HEK293T (cell line): ENCODE measurements at regions not wholly inside any gene's neighbourhood (a gene's known extent, or its start where the extent isn't known, plus 50 kb on each side); places are given as distances from the start of the nearest gene placed in this dataset.

ENCODE experiments used
- CTCF ChIA-PET: fragments of 350-600 bp; formaldehyde crosslinking; extraction: SDS; loops from one replicate; lab custom pipeline; 2021; ENCODE audit warnings: antibody characterized with exemption, inconsistent platforms; lab: Yijun Ruan, JAX
- POLR2A ChIA-PET: fragments of 350-600 bp; formaldehyde crosslinking; extraction: SDS; loops from one replicate; lab custom pipeline; 2020; ENCODE audit warnings: antibody characterized with exemption, inconsistent platforms; lab: Yijun Ruan, JAX
- DNase-seq: peaks from one replicate; pipeline ENCODE4 v3.0.0; 2012; ENCODE audit warnings: mixed read lengths; ENCODE audit errors: extremely low spot score
- ARNT ChIP-seq: fragments of 450-650 bp; IDR thresholded peaks from 2 replicates; pipeline ENCODE4 v1.6.1; 2017; ENCODE audit warnings: mild to moderate bottlenecking
- BHLHE40 ChIP-seq: fragments of 450-650 bp; IDR thresholded peaks from 2 replicates; pipeline ENCODE4 v1.6.1; 2016; ENCODE audit warnings: mild to moderate bottlenecking, moderate library complexity, borderline replicate concordance
- CTBP1 ChIP-seq: fragments of 450-650 bp; IDR thresholded peaks from 2 replicates; pipeline ENCODE4 v1.6.1; 2016; ENCODE audit warnings: borderline replicate concordance
- ELF4 ChIP-seq: fragments of 450-650 bp; IDR thresholded peaks from 2 replicates; pipeline ENCODE4 v1.6.1; 2017; ENCODE audit warnings: antibody characterized with exemption
- FOXA1 ChIP-seq: fragments of 450-650 bp; IDR thresholded peaks from 2 replicates; pipeline ENCODE4 v1.6.1; 2016; ENCODE audit warnings: mild to moderate bottlenecking
- FOXK2 ChIP-seq: fragments of 450-650 bp; IDR thresholded peaks from 2 replicates; pipeline ENCODE4 v1.6.1; 2016; ENCODE audit warnings: mild to moderate bottlenecking
- FOXM1 ChIP-seq: fragments of 450-650 bp; IDR thresholded peaks from 2 replicates; pipeline ENCODE4 v1.6.1; 2017; ENCODE audit warnings: mild to moderate bottlenecking, borderline replicate concordance
- HDGF ChIP-seq: fragments of 450-650 bp; IDR thresholded peaks from 2 replicates; pipeline ENCODE4 v1.6.1; 2017; ENCODE audit warnings: antibody characterized with exemption, borderline replicate concordance
- L3MBTL2 ChIP-seq: fragments of 450-650 bp; conservative IDR thresholded peaks from 2 replicates; pipeline ENCODE4 v1.6.1; 2016; ENCODE audit warnings: mild to moderate bottlenecking
- LEF1 ChIP-seq: fragments of 450-650 bp; IDR thresholded peaks from 2 replicates; pipeline ENCODE4 v1.6.1; 2017; ENCODE audit warnings: mild to moderate bottlenecking, borderline replicate concordance
- NFRKB ChIP-seq: fragments of 450-650 bp; IDR thresholded peaks from 2 replicates; pipeline ENCODE4 v1.6.1; 2016; ENCODE audit warnings: mild to moderate bottlenecking, moderate library complexity
- SP1 ChIP-seq: fragments of 450-650 bp; IDR thresholded peaks from 2 replicates; pipeline ENCODE4 v1.6.1; 2017
- SUZ12 ChIP-seq: fragments of 450-650 bp; IDR thresholded peaks from 2 replicates; pipeline ENCODE4 v1.6.1; 2016; ENCODE audit warnings: mild to moderate bottlenecking
- TARDBP ChIP-seq: fragments of 450-650 bp; IDR thresholded peaks from 2 replicates; pipeline ENCODE4 v1.6.1; 2016
- ZNF384 ChIP-seq: fragments of 450-650 bp; IDR thresholded peaks from 2 replicates; pipeline ENCODE4 v1.6.1; 2016
- TF ChIP-seq, protein P1 (sequence below): fragments of 450-650 bp; IDR thresholded peaks from 2 replicates; pipeline ENCODE4 v1.6.1; 2016

DNA sequence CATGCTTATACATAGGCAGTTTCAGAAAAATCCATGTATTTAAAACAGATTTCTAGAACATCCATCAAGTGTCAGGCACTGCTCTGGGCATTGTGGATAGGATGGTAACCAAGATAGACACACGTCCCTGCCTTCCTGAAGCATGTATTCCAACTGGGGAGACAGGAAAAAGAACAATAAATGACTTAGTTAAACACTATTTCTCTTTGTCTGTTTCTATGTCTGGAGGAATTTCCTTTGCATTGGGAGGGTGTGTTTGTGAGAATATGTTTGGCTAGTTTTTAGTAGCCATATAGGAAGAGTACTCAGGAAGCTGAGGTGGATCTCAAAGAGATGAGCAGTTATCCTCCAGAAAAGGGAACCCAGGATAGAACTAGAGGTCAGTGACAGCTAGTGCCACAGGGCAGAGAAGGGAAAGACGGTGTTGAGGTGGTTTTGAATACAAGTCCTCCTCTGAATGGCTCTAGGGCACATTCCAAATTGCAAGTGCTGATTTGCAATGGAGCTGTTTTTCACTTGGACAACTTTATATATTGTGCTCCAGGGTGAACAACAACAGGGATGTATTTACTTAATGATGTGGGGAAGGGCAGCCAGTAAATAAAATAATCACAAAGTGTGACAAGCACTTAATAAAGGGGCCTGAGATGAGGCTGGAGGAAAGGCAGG, 144.7 kb upstream of the SHB start:
- no peak for TF ChIP-seq FOXA1
- DNase-seq = no peak
- CTCF ChIA-PET = no interaction called here
- POLR2A ChIA-PET = no interaction called here

DNA sequence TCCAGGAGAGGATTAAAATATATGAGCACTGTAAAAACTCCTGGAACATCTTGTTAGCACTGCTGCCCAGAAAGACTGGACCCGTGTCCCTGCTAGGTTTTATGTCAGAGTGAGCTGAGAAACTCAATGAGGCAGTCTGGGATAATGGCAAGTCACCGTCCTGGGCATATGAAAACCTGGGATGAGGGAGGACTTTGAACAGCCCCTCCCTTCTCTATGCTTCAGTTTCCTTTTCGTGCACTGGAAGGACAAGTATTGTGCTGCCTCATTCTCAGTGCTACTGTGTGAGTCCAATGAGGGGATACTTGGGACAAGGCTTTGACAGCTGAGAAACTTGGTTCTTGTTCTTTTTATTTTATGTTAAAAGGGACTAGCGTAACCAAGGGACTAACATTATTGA, 143.0 kb upstream of the SHB start:
- ChIA-PET POLR2A (no interaction called here), CTCF (no interaction called here)
- no peak for TF ChIP-seq FOXM1
- TF ChIP-seq HDGF = no peak
- no peak for TF ChIP-seq SUZ12
- TF ChIP-seq ELF4 = no peak
- no peak for DNase-seq

DNA sequence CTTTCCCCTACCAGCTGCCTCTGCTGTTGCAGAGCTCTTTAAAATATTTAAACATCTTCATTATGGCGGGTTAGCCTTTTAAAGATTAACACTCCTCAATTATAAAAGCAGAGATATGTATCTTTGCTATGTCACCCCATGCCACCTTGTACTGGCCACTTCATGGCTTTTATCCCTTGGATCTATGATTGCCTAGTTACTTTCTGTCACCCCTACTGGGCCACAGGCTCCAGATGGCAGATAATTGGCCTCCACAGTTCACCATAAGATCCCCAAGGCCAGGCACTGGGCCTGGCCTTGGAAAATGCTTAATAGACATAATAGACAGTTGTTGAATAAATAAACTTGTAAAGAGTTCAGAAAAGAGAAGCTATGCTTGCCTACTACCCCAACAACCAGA, 142.0 kb upstream of the SHB start:
- CTCF ChIA-PET = no interaction called here
- TF ChIP-seq BHLHE40 (no peak), SP1 (no peak), HDGF (no peak)
- POLR2A ChIA-PET = no interaction called here
- DNase-seq = no peak

DNA sequence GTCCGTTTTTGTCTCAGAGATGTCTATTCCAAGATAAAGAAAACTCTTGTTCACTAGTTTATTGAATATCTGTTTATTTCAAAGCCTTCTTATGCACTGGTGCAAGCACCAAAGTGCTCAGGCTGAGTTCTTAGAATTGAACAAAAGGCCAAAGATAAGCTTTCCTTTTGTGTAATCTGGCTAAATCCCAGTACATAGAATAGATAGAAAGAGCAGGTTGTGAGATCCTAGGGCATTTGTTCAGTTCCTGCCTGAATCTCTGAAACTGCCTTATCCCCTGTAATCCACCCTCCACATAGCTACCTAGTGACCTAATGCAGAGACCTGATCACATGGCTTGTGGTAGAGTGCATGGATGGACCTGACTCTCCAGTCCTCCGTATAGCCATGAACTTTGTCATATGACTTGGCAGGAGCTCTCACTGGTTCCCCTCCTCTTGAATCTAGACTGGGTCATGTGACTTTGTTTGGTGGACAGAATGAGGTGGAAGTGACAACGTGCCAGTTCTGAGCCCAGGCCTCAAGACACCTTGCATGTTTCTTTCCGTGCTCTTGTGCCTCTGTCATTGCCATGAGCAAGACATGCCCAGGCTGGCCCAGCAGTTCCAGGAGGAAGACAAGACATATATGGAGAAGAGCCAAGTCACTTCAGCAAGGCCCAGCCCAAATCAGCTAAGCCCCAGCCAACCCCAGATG, 139.3 kb upstream of the SHB start:
- DNase-seq = no peak
- CTCF ChIA-PET = no interaction called here
- TF ChIP-seq FOXA1 = no peak
- POLR2A ChIA-PET = no interaction called here

DNA sequence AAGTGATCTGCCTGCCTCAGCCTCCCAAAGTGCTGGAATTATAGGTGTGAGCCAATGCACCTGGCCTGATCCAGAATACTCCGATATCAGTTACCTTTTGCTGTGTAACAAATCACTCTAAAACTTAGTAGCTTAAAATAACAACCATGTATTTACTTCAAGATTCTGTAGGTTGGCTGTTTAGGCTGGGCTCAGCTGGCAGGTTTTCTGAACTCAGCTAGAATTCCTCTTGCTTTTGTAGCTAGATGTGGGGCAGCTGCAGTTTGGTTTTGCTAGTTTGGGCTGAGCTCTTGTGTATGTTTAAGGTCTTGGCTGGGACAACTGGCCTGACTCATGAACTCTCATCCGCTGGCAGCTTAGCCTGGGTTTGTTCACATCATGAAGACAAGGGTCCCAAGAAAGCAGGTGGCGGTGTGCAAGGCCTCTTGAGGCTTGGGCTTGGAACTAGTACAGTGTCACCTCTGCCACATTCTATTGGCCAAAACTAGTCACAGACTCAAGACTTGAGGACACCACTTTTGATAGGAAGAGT, 138.3 kb upstream of the SHB start:
- DNase-seq = no peak
- ChIA-PET CTCF (no interaction called here), POLR2A (no interaction called here)
- TF ChIP-seq LEF1 = no peak
- TF ChIP-seq TARDBP = no peak
- TF ChIP-seq ARNT = no peak
- TF ChIP-seq SUZ12 = no peak

- CTCF ChIA-PET = no interaction called here
- POLR2A ChIA-PET = no interaction called here
- no peak for DNase-seq
- no peak for TF ChIP-seq HDGF
- TF ChIP-seq LEF1 = no peak
- TF ChIP-seq SUZ12 = no peak
- TF ChIP-seq L3MBTL2 = no peak
- TF ChIP-seq NFRKB = no peak
- TF ChIP-seq CTBP1 = no peak
- TF ChIP-seq BHLHE40 = no peak
- no peak for TF ChIP-seq ARNT
- TF ChIP-seq SP1 = no peak
- no peak for TF ChIP-seq ELF4
- no peak for TF ChIP-seq FOXK2
Measured at GRCh38 chr9:38205279-38205678, 136.3 kb upstream of the SHB start.

DNA sequence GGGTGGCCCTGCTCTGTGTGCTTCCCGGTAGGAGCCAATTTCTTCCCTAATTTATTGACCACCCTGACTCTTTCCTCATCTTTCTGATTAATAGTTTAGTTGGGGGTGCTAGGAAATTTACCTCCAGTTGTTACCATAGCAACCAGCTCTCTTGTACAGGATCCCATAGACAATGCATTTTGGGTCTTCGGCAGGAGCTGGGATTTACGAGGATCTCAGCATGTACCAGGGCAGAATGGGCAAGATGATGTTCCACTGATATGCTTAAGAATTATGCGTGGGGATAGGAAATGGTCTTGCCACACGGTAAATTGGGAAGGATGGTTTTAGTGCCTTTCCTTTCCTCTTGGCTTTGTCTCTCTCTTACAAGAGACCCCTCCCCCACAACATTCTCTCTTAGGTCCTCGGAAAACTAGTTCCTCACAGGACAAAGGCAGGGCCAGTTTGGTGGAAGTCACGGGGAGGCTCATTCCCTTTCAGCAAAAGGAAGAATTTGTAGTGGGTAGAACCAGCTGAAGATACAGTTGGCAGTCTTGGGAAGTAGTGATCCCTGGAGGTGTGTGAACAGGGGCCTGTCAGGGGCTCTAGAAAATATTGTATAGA, 133.4 kb upstream of the SHB start:
- POLR2A ChIA-PET = no interaction called here
- CTCF ChIA-PET = no interaction called here

GRCh38 chr9:38201844-38202243, 132.8 kb upstream of the SHB start:
- ChIA-PET CTCF (no interaction called here), POLR2A (no interaction called here)
- no peak for DNase-seq
- TF ChIP-seq ZNF384 (no peak), BHLHE40 (no peak), SUZ12 (no peak), FOXK2 (no peak), LEF1 (no peak), NFRKB (no peak), SP1 (no peak), ARNT (no peak), TARDBP (no peak), FOXA1 (no peak), ELF4 (no peak), L3MBTL2 (no peak)
- TF ChIP-seq, protein P1, sequence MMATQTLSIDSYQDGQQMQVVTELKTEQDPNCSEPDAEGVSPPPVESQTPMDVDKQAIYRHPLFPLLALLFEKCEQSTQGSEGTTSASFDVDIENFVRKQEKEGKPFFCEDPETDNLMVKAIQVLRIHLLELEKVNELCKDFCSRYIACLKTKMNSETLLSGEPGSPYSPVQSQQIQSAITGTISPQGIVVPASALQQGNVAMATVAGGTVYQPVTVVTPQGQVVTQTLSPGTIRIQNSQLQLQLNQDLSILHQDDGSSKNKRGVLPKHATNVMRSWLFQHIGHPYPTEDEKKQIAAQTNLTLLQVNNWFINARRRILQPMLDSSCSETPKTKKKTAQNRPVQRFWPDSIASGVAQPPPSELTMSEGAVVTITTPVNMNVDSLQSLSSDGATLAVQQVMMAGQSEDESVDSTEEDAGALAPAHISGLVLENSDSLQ = no peak

More for the DNA sequence above, 133.4 kb upstream of the SHB start:
- DNase-seq = no peak
- TF ChIP-seq HDGF = no peak
- TF ChIP-seq ZNF384 = no peak
- no peak for TF ChIP-seq FOXM1
- TF ChIP-seq SP1 = no peak
- TF ChIP-seq, protein P1 = no peak
- no peak for TF ChIP-seq LEF1
- no peak for TF ChIP-seq NFRKB
- no peak for TF ChIP-seq BHLHE40
- no peak for TF ChIP-seq FOXA1
- TF ChIP-seq TARDBP = no peak
- no peak for TF ChIP-seq ELF4
- TF ChIP-seq CTBP1 = no peak
- TF ChIP-seq L3MBTL2 = no peak
- TF ChIP-seq SUZ12 = no peak
- no peak for TF ChIP-seq FOXK2
- no peak for TF ChIP-seq ARNT
